NCI-H748 (cell line): ENCODE measurements at regions not wholly inside any gene's neighbourhood (a gene's known extent, or its start where the extent isn't known, plus 50 kb on each side); places are given as distances from the start of the nearest gene placed in this dataset.
"Not testable (repeated sequence)": the region's sequence is repeated elsewhere in the genome, so short reads cannot be mapped to it uniquely, and the experiment has no call there.

ENCODE experiments used
- DNase-seq: peaks from one replicate; lab custom pipeline; 2025; ENCODE audit not compliant: unreplicated experiment; lab: John Stamatoyannopoulos, UW

- peak; percentile 60 for DNase-seq
Observed at GRCh38 chr6:109255946-109256640, 126.2 kb downstream of the CD164 start.

- no peak for DNase-seq
Observed at GRCh38 chr6:109255087-109255486, 127.2 kb downstream of the CD164 start.

GRCh38 chr6:109253366-109253765 is 128.9 kb downstream of the CD164 start:
- no peak for DNase-seq

- DNase-seq, result peak; percentile 22
Observed at GRCh38 chr6:109252261-109253041, 129.8 kb downstream of the CD164 start.

GRCh38 chr6:109251839-109252238 is 130.4 kb downstream of the CD164 start:
- DNase-seq, result no peak

- DNase-seq, result not testable (repeated sequence)
Observed at GRCh38 chr6:109250544-109251156, 131.6 kb downstream of the CD164 start.

GRCh38 chr6:109243863-109244825 is 138.1 kb downstream of the CD164 start:
- DNase-seq, result no peak

GRCh38 chr6:109242925-109243324 is 139.3 kb downstream of the CD164 start:
- no peak for DNase-seq

- DNase-seq, result peak; percentile 26
Observed at GRCh38 chr6:109242029-109242428, 140.2 kb downstream of the CD164 start.

GRCh38 chr6:109241199-109241598 is 141.1 kb downstream of the CD164 start:
- no peak for DNase-seq

- no peak for DNase-seq
Observed at GRCh38 chr6:109240370-109241084, 141.7 kb downstream of the CD164 start.

GRCh38 chr6:109239651-109240321 is 142.5 kb downstream of the CD164 start:
- DNase-seq, result no peak

GRCh38 chr6:109239160-109239559 is 143.1 kb downstream of the CD164 start:
- no peak for DNase-seq

GRCh38 chr6:109238396-109238795 is 143.1 kb downstream of the CEP57L1 start:
- no peak for DNase-seq

- no peak for DNase-seq
Observed at GRCh38 chr6:109237986-109238329, 142.7 kb downstream of the CEP57L1 start.

GRCh38 chr6:109237077-109237985 is 142.0 kb downstream of the CEP57L1 start:
- DNase-seq, result no peak

- DNase-seq, result peak; percentile 61
Observed at GRCh38 chr6:109236115-109237076, 141.1 kb downstream of the CEP57L1 start.
